ENCODE measurements at regions not wholly inside any gene's neighbourhood (a gene's known extent, or its start where the extent isn't known, plus 50 kb on each side); places are given as distances from the start of the nearest gene placed in this dataset.

DNA sequence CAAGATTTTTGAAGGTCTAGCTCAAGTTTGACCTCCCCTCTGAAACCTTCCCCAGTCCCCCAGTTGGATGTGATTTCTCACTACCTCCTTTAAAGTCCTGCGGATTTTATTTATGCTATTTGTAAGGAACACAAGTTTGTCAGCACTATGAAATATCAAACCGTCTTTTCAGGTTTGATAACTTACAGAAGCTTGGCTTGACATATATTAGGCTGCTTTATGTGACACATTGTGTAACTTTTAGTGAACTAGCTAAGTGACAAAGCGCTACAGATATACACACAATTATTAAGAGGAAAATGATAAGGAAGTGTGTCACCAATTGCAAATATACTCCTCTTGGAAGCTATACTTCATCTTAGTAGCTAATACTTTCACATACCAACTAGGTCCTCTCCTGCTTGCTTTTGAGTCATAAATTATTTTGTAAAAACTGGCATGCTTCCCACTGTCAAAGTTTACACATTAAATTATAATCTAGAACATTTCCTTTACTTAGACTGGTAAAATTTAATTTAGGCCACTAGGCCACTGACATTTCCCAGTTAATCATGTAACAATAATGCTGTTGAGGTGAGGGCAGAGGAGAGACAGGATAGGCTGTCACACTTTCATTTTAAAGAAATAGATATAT lies 149.5 kb downstream of the TMTC3 start:
- no peaks in the 10 kb centered on the region for H3F3A ChIP-seq (ENCODE audit: insufficient read depth)
- H3K79me2 ChIP-seq (ENCODE audit: insufficient read depth), result no peaks in the 10 kb centered on the region
- H3K27ac ChIP-seq, result no peak overlapping the region
- H3K4me2 ChIP-seq (ENCODE audit: unreplicated experiment), result no peak overlapping the region
- no peak overlapping the region for H3K4me3 ChIP-seq
- no peaks in the 10 kb centered on the region for H3K9me2 ChIP-seq (ENCODE audit: insufficient read depth)
- WGBS, 2 experiments (ENCODE audit: low coverage in 1 of 2, low lambda C conversion rate in 2 of 2, missing lambda C conversion rate in 2 of 2), result 95 to 96% methylated on average over 3 of the region's 3 CpGs
- no peak for TF ChIP-seq EZH2 (IDR thresholded peaks at IDR 0.05; ENCODE audit: insufficient read depth, poor library complexity, severe bottlenecking)
- no peak for TF ChIP-seq EZH2phosphoT487 (IDR thresholded peaks at IDR 0.05; ENCODE audit: insufficient read depth, low read depth)
- H2AFZ ChIP-seq, result 0 out of 2 replicates have a peak overlapping the region, but pooled peaks have one; percentile 13
- H3K9ac ChIP-seq, result no peak overlapping the region
- DNase-seq, result no peak
- no peaks in the 10 kb centered on the region for H3K27me3 ChIP-seq (replicated peaks; ENCODE audit: insufficient read depth)
- peaks cover 3% of the 10 kb centered on the region for H3K9me3 ChIP-seq (ENCODE audit: low read depth)
- no peaks in the 10 kb centered on the region for H3K4me1 ChIP-seq (ENCODE audit: insufficient read depth)
- in situ Hi-C loops (cut with MboI), result no loop called here
- H4K20me1 ChIP-seq (ENCODE audit: insufficient read depth), result no peaks in the 10 kb centered on the region
- no peaks in the 10 kb centered on the region for H3K36me3 ChIP-seq (ENCODE audit: low read depth)

DNA sequence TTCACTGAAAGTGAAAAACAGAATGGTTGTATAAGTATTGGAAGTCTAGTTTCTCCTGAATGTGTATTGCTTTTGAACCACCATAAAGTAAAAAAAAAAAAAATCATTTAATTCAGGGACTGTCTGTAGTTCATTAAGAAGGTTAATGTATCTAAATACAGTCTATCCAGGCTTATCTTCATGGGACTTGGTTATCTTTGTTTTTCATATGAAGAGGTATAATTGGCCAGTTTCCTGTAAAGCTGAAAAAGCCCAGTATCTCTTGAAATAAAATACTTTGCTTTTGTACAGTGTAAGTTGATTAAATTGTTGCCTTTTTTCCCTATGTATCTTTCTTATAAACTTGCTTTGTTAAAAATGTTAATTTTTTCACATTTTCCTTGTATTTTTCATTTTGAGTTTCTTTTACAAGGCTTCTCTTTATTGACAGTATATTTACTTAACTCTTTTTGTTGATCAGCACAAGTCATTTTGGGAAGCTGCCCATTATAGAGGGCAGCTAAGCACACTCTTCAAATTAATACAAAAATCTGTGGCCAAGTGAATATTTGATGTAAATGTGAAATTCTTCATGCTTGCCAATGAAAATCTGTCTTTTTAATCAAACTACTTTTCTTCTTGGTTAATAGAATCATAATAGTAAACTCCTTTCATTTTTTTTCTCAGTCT lies 156.0 kb downstream of the TMTC3 start:
- Histone ChIP-seq H3K9ac (peak overlapping the region; percentile 63), H3K27ac (peak overlapping the region; percentile 93), H3K9me2 (ENCODE audit: insufficient read depth) (no peaks in the 10 kb centered on the region; the same call in 1 of the 2 replicates), H3K4me1 (ENCODE audit: insufficient read depth) (peaks cover 31% of the 10 kb centered on the region), H3K9me3 (ENCODE audit: low read depth) (peaks cover 3% of the 10 kb centered on the region), H3K4me3 (no peak overlapping the region), H3K79me2 (ENCODE audit: insufficient read depth) (no peaks in the 10 kb centered on the region), H3K36me3 (ENCODE audit: low read depth) (no peaks in the 10 kb centered on the region), H3K27me3 (replicated peaks; ENCODE audit: insufficient read depth) (no peaks in the 10 kb centered on the region), H4K20me1 (ENCODE audit: insufficient read depth) (no peaks in the 10 kb centered on the region), H3F3A (ENCODE audit: insufficient read depth) (peaks cover 30% of the 10 kb centered on the region), H3K4me2 (ENCODE audit: unreplicated experiment) (peak overlapping the region; percentile 58), H2AFZ (no peak overlapping the region)
- in situ Hi-C loops (cut with MboI), result no loop called here
- DNase-seq, result peak; percentile 35
- TF ChIP-seq EZH2phosphoT487 (IDR thresholded peaks at IDR 0.05; ENCODE audit: insufficient read depth, low read depth), result no peak
- TF ChIP-seq EZH2 (IDR thresholded peaks at IDR 0.05; ENCODE audit: insufficient read depth, poor library complexity, severe bottlenecking), result no peak

DNA sequence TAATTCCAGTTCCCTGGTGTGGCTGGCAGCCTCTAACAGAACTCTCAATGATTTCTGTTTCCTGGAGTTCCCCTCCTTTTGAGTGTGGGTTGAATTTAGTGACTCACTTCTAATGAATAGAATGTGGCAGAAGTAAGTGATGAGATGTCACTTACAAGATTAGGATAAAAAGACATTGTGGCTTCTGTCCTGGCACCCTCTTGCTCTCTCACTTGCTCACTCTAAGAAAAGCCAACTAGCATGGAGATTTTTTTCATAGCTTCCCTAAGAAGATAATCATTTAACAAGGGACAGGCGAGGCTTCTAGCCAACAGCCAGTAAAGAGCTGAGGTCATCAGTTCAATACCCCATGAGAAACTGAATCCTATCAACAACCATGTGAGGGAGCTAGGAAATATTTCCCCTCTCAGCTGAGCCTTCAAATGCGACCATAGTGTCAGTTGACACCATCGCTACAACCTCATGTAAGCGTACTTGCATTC lies 156.7 kb downstream of the TMTC3 start:
- 60 to 62% methylated on average over 4 of the region's 4 CpGs for WGBS, 2 experiments (ENCODE audit: low coverage in 1 of 2, low lambda C conversion rate in 2 of 2, missing lambda C conversion rate in 2 of 2)
- peak; percentile 92 for TF ChIP-seq EZH2phosphoT487 (IDR thresholded peaks at IDR 0.05; ENCODE audit: insufficient read depth, low read depth)
- no peak for TF ChIP-seq EZH2 (IDR thresholded peaks at IDR 0.05; ENCODE audit: insufficient read depth, poor library complexity, severe bottlenecking)
- H3F3A ChIP-seq (ENCODE audit: insufficient read depth), result peaks cover 30% of the 10 kb centered on the region
- H3K4me2 ChIP-seq (ENCODE audit: unreplicated experiment), result peak overlapping the region; percentile 58
- no peaks in the 10 kb centered on the region for H3K27me3 ChIP-seq (replicated peaks; ENCODE audit: insufficient read depth)
- peaks cover under 1% of the 10 kb centered on the region for H3K9me3 ChIP-seq (ENCODE audit: low read depth)
- H3K36me3 ChIP-seq (ENCODE audit: low read depth), result no peaks in the 10 kb centered on the region
- H3K79me2 ChIP-seq (ENCODE audit: insufficient read depth), result no peaks in the 10 kb centered on the region
- peaks cover 31% of the 10 kb centered on the region for H3K4me1 ChIP-seq (ENCODE audit: insufficient read depth)
- in situ Hi-C loops (cut with MboI), result no loop called here
- peak; percentile 78 for DNase-seq
- no peaks in the 10 kb centered on the region for H4K20me1 ChIP-seq (ENCODE audit: insufficient read depth)
- H2AFZ ChIP-seq, result no peak overlapping the region
- peak overlapping the region; percentile 12; the same call in 1 of the 2 replicates for H3K4me3 ChIP-seq
- peak overlapping the region; percentile 63 for H3K9ac ChIP-seq
- no peaks in the 10 kb centered on the region; the same call in 1 of the 2 replicates for H3K9me2 ChIP-seq (ENCODE audit: insufficient read depth)
- peak overlapping the region; percentile 93 for H3K27ac ChIP-seq

- in situ Hi-C loops (cut with MboI), result no loop called here
- TF ChIP-seq EZH2phosphoT487 (IDR thresholded peaks at IDR 0.05; ENCODE audit: insufficient read depth, low read depth) (peak; percentile 87), EZH2 (IDR thresholded peaks at IDR 0.05; ENCODE audit: insufficient read depth, poor library complexity, severe bottlenecking) (no peak)
- Histone ChIP-seq H4K20me1 (ENCODE audit: insufficient read depth) (no peaks in the 10 kb centered on the region), H3K79me2 (ENCODE audit: insufficient read depth) (no peaks in the 10 kb centered on the region), H3K36me3 (ENCODE audit: low read depth) (no peaks in the 10 kb centered on the region), H3K4me3 (peak overlapping the region; percentile 39), H2AFZ (no peak overlapping the region), H3K4me1 (ENCODE audit: insufficient read depth) (peaks cover 31% of the 10 kb centered on the region), H3K4me2 (ENCODE audit: unreplicated experiment) (peak overlapping the region; percentile 67), H3K9me3 (ENCODE audit: low read depth) (no peaks in the 10 kb centered on the region), H3K9me2 (ENCODE audit: insufficient read depth) (no peaks in the 10 kb centered on the region; the same call in 1 of the 2 replicates), H3K27me3 (replicated peaks; ENCODE audit: insufficient read depth) (no peaks in the 10 kb centered on the region), H3F3A (ENCODE audit: insufficient read depth) (peaks cover 30% of the 10 kb centered on the region), H3K9ac (peak overlapping the region; percentile 72), H3K27ac (peak overlapping the region; percentile 93)
- DNase-seq, result peak; percentile 98
- WGBS, 2 experiments (ENCODE audit: low coverage in 1 of 2, low lambda C conversion rate in 2 of 2, missing lambda C conversion rate in 2 of 2), result 1 to 3% methylated on average over 4 of the region's 4 CpGs
Observed at GRCh38 chr12:88299567-88300101, 157.5 kb downstream of the TMTC3 start.

All from GM23248 (cell line).